AG04450 (cell line): ENCODE measurements at regions not wholly inside any gene's neighbourhood (a gene's known extent, or its start where the extent isn't known, plus 50 kb on each side); places are given as distances from the start of the nearest gene placed in this dataset.

Source experiments
- CTCF ChIA-PET: fragments of 300-600, 350-600 bp; formaldehyde crosslinking; extraction: SDS; loops from one replicate; lab custom pipeline; 2022; ENCODE audit warnings: antibody characterized with exemption, inconsistent platforms; lab: Charles Lee
- POLR2A ChIA-PET: fragments of 350-600 bp; formaldehyde crosslinking; extraction: SDS; loops from one replicate; lab custom pipeline; 2021; ENCODE audit warnings: antibody characterized with exemption, inconsistent platforms; lab: Yijun Ruan, JAX
- DNase-seq: peaks from one replicate; pipeline ENCODE4 v3.0.0-alpha.2; 2011; ENCODE audit warnings: low read depth, low spot score
- H3K27ac ChIP-seq: one replicate; pipeline ENCODE4 v1.5.1; 2012; ENCODE audit warnings: low read depth, low read length, control low read depth
- H3K27me3 ChIP-seq: one replicate; pipeline ENCODE4 v1.6.0; 2012; ENCODE audit warnings: low read length; ENCODE audit not compliant: control insufficient read depth, insufficient read depth
- H3K4me3 ChIP-seq: 2 replicates; pipeline ENCODE4 v1.5.1; 2011; ENCODE audit warnings: mild to moderate bottlenecking, low read depth, low read length, control low read depth
- H3K9me3 ChIP-seq: 2 replicates; pipeline ENCODE4 v1.5.1; 2012; ENCODE audit warnings: low read length; ENCODE audit not compliant: control insufficient read depth, insufficient read depth
- TF ChIP-seq, protein P1 (sequence below): IDR thresholded peaks from 2 replicates; pipeline ENCODE4 v1.5.1; 2011; ENCODE audit warnings: low read depth, low read length, control low read depth, inconsistent platforms

DNA sequence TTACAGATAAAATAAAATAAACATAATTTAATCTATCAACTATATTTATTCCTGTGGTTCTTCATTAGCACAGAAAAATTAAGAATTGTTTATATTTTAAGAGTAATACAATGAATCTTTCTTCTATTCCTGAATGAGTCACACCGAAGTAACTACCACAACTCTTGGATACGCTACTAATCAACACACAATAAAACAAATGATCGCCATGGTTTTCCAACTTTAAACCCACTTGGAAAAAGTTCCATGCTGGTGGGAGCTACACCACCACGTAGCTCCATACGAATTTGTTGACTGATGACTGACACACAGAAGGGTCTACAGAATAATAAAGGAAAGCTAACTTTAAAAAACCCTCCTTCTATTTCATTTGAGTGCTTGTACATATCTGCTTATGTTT lies 135.8 kb upstream of the NEDD9 start:
- H3K4me3 ChIP-seq = no peak overlapping the region
- CTCF ChIA-PET = no interaction called here
- H3K27me3 ChIP-seq = peaks cover 2% of the 10 kb centered on the region
- H3K27ac ChIP-seq = no peak overlapping the region
- H3K9me3 ChIP-seq = no peaks in the 10 kb centered on the region
- TF ChIP-seq, protein P1, sequence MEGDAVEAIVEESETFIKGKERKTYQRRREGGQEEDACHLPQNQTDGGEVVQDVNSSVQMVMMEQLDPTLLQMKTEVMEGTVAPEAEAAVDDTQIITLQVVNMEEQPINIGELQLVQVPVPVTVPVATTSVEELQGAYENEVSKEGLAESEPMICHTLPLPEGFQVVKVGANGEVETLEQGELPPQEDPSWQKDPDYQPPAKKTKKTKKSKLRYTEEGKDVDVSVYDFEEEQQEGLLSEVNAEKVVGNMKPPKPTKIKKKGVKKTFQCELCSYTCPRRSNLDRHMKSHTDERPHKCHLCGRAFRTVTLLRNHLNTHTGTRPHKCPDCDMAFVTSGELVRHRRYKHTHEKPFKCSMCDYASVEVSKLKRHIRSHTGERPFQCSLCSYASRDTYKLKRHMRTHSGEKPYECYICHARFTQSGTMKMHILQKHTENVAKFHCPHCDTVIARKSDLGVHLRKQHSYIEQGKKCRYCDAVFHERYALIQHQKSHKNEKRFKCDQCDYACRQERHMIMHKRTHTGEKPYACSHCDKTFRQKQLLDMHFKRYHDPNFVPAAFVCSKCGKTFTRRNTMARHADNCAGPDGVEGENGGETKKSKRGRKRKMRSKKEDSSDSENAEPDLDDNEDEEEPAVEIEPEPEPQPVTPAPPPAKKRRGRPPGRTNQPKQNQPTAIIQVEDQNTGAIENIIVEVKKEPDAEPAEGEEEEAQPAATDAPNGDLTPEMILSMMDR = no peak
- no peak for DNase-seq
- POLR2A ChIA-PET = no interaction called here

DNA sequence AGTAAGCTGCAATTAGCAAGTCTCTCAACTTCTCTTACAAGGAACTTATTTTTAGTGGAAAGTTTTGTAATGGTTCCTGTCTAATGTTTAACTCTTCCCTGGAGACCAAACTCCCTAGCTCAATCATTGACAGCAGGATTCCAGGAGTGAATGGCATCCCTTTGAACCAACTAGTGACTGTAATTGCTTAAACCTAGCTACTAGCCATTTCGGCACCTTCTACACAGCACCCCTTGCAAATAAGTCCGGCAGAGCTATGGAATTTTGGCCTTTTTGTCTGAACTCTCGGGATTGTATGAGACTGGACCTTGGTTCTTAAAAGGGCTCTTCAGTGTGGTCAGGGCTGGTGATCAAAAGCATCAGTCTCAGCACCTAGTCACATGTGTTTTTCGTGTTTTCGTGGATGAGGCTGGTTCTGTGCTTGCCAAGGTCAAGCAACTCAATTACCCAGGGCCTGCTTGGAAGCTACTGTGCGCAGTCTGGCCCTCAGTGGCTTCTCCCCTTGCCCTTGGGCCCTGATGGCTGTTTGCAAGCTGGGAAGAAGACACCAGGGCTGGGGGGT lies 135.3 kb upstream of the NEDD9 start:
- DNase-seq = no peak
- no peaks in the 10 kb centered on the region for H3K9me3 ChIP-seq
- TF ChIP-seq, protein P1 = no peak
- H3K4me3 ChIP-seq = no peak overlapping the region
- ChIA-PET POLR2A (interaction anchor here (1.3 kb wide), 1 partner anchor 12 kb away, joined by 3 read pairs; no protein-coding TSS in a partner anchor), CTCF (interaction anchor here (0.9 kb wide), 1 partner anchor 128 kb away, joined by 3 read pairs; no protein-coding TSS in a partner anchor)
- H3K27ac ChIP-seq = no peak overlapping the region
- peaks cover 3% of the 10 kb centered on the region for H3K27me3 ChIP-seq

DNA sequence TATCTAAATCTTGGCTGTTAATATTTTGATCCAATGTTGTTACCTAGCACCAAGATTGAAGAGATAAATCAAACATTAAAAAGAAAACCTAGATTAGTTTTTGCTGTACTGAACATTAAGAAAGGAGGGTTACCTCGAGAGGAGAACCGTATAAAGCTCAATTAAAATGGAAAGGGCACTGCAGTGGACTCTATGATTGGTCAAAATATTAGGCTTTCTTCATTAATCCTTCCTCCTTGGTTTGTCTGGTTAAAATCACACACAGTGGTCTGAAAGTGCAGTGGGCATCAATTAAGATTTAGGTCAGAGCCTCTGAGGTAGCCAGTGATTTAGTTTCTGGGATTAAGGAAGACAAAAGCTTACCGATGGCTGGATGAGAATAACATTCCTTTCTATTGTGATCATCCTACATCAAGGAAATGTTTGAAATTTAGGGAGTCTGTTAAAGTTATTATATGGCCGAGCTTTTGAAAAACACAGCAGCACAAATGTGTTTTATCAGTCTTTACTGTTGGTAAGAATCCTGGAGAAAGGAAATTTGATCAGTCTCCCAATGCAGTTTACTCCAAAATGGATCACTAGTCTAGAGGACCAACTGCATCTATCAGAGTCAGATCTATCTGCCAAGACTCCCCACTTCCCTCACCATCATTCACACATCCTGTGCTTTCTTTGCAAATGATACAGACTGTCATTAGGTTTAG lies 134.6 kb upstream of the NEDD9 start:
- ChIA-PET CTCF (interaction anchor here (0.9 kb wide), 1 partner anchor 129 kb away, joined by 3 read pairs; no protein-coding TSS in a partner anchor), POLR2A (interaction anchor here (1.3 kb wide), 1 partner anchor 13 kb away, joined by 3 read pairs; no protein-coding TSS in a partner anchor)
- H3K27ac ChIP-seq = no peak overlapping the region
- DNase-seq = no peak
- TF ChIP-seq, protein P1 = no peak
- no peak overlapping the region for H3K4me3 ChIP-seq
- peaks cover 3% of the 10 kb centered on the region for H3K27me3 ChIP-seq
- no peaks in the 10 kb centered on the region for H3K9me3 ChIP-seq

DNA sequence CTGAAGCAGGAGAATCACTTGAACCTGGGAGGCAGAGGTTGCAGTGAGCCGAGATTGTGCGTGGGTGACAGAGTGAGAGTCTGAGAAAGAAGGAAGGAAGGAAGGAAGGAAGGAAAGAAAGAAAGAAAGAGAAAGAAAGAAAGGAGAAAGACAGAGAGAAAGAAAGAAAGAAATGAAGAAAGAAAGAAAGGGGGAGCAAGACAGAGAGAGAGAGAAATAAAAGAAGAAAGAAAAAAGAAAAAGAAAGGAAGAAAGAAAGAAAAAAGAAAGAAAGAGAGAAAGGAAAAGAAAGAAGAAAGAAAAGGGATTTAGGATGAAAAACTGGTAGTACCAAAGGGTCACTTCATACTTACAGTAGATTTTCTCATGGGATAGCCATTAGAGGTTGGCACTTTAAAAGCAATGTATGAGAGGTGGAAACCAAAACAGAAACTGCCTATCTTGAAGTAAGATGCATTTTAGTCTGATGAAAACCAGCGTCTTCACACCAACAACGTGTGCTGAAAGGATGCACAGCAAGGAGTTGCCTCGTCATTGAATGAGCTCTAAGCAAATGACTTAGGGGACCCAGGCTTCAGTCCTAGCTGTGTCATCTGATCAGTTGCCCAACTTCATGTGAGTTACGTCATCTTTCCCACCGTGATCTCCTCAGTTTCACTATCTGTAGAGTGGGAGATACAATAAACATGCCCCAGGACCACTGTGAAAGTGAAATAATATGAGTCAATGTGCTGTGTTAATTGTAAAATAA lies 133.9 kb upstream of the NEDD9 start:
- H3K27me3 ChIP-seq = peaks cover 3% of the 10 kb centered on the region
- H3K9me3 ChIP-seq = no peaks in the 10 kb centered on the region
- ChIA-PET POLR2A (interaction anchor here (1.3 kb wide), 1 partner anchor 14 kb away, joined by 3 read pairs; no protein-coding TSS in a partner anchor), CTCF (no interaction called here)
- TF ChIP-seq, protein P1 = no peak
- no peak overlapping the region for H3K27ac ChIP-seq
- DNase-seq = no peak
- H3K4me3 ChIP-seq = no peak overlapping the region
